ENCODE measurements at regions not wholly inside any gene's neighbourhood (a gene's known extent, or its start where the extent isn't known, plus 50 kb on each side); places are given as distances from the start of the nearest gene placed in this dataset.
"Not testable (repeated sequence)": the region's sequence is repeated elsewhere in the genome, so short reads cannot be mapped to it uniquely, and the experiment has no call there.

GRCh38 chr17:77288115-77288619 is 147.4 kb downstream of the SEC14L1 start:
- ATAC-seq (peak; percentile 2), DNase-seq (ENCODE audit: low spot score) (peak; percentile 64)

- DNase-seq (ENCODE audit: low spot score); ATAC-seq: not testable (repeated sequence)
Observed at GRCh38 chr17:77290759-77291558, 150.2 kb downstream of the SEC14L1 start.

GRCh38 chr17:77291591-77292386 is 151.0 kb downstream of the SEC14L1 start:
- ATAC-seq = no peak
- DNase-seq (ENCODE audit: low spot score) = no peak

- ATAC-seq = no peak
Observed at GRCh38 chr17:77294761-77295160, 154.0 kb downstream of the SEC14L1 start.

GRCh38 chr17:77295241-77295853 is 154.6 kb downstream of the SEC14L1 start:
- ATAC-seq = no peak
- DNase-seq (ENCODE audit: low spot score) = no peak

More at GRCh38 chr17:77294761-77295160, 154.0 kb downstream of the SEC14L1 start:
- DNase-seq (ENCODE audit: low spot score) = no peak

GRCh38 chr17:77296769-77297409 is 156.1 kb downstream of the SEC14L1 start:
- ATAC-seq = peak; percentile 41
- DNase-seq (ENCODE audit: low spot score) = no peak

GRCh38 chr17:77297693-77298666 is 157.2 kb downstream of the SEC14L1 start:
- ATAC-seq (no peak), DNase-seq (ENCODE audit: low spot score) (no peak)

GRCh38 chr17:77298811-77299210 is 158.0 kb downstream of the SEC14L1 start:
- ATAC-seq (no peak), DNase-seq (ENCODE audit: low spot score) (no peak)

GRCh38 chr17:77299256-77300015 is 158.7 kb downstream of the SEC14L1 start:
- ATAC-seq (peak; percentile 40), DNase-seq (ENCODE audit: low spot score) (no peak)

- ATAC-seq = peak; percentile 26
- DNase-seq (ENCODE audit: low spot score) = no peak
Observed at GRCh38 chr17:77300016-77300686, 159.4 kb downstream of the SEC14L1 start.

GRCh38 chr17:77301694-77302266 is 161.0 kb downstream of the SEC14L1 start:
- DNase-seq (ENCODE audit: low spot score) (no peak), ATAC-seq (no peak)

GRCh38 chr17:77302682-77303081 is 161.9 kb downstream of the SEC14L1 start:
- ATAC-seq (no peak), DNase-seq (ENCODE audit: low spot score) (no peak)

- ATAC-seq (no peak), DNase-seq (ENCODE audit: low spot score) (no peak)
Observed at GRCh38 chr17:77303620-77304019, 162.9 kb downstream of the SEC14L1 start.

GRCh38 chr17:77304051-77304745 is 163.4 kb downstream of the SEC14L1 start:
- DNase-seq (ENCODE audit: low spot score) (no peak), ATAC-seq (no peak)

- no peak for DNase-seq (ENCODE audit: low spot score)
- no peak for ATAC-seq
Observed at GRCh38 chr17:77304746-77305473, 164.1 kb downstream of the SEC14L1 start.

GRCh38 chr17:77306048-77306789 is 165.4 kb downstream of the SEC14L1 start:
- ATAC-seq (peak; percentile 1), DNase-seq (ENCODE audit: low spot score) (no peak)
